ENCODE measurements at regions not wholly inside any gene's neighbourhood (a gene's known extent, or its start where the extent isn't known, plus 50 kb on each side); places are given as distances from the start of the nearest gene placed in this dataset.

- Mint-ChIP-seq H3K4me3 (no peak overlapping the region), H3K36me3 (no peaks in the 10 kb centered on the region), H3K4me1 (no peaks in the 10 kb centered on the region), H3K9me3 (no peaks in the 10 kb centered on the region), H3K27ac (no peak overlapping the region), H3K27me3 (peaks cover 5% of the 10 kb centered on the region)
Observed at GRCh38 chrX:150038986-150039599, 100.8 kb upstream of the EOLA2 start.

GRCh38 chrX:150041208-150041607, 102.9 kb upstream of the EOLA2 start:
- H3K36me3 Mint-ChIP-seq = peaks cover 5% of the 10 kb centered on the region
- H3K27me3 Mint-ChIP-seq = peaks cover 9% of the 10 kb centered on the region
- no peak overlapping the region for H3K4me3 Mint-ChIP-seq
- no peak overlapping the region for H3K27ac Mint-ChIP-seq
- H3K9me3 Mint-ChIP-seq = no peaks in the 10 kb centered on the region
- no peaks in the 10 kb centered on the region for H3K4me1 Mint-ChIP-seq

- Mint-ChIP-seq H3K9me3 (no peaks in the 10 kb centered on the region), H3K27me3 (peaks cover 9% of the 10 kb centered on the region), H3K36me3 (peaks cover 6% of the 10 kb centered on the region), H3K4me3 (no peak overlapping the region), H3K27ac (no peak overlapping the region), H3K4me1 (no peaks in the 10 kb centered on the region)
Observed at GRCh38 chrX:150044556-150044955, 106.3 kb upstream of the EOLA2 start.

- Mint-ChIP-seq H3K27ac (no peak overlapping the region), H3K9me3 (no peaks in the 10 kb centered on the region), H3K4me3 (no peak overlapping the region), H3K4me1 (no peaks in the 10 kb centered on the region), H3K36me3 (peaks cover 6% of the 10 kb centered on the region), H3K27me3 (peaks cover 7% of the 10 kb centered on the region)
Observed at GRCh38 chrX:150047818-150048217, 109.5 kb upstream of the EOLA2 start.

GRCh38 chrX:150049647-150050046, 111.4 kb upstream of the EOLA2 start:
- H3K36me3 Mint-ChIP-seq = peaks cover 6% of the 10 kb centered on the region
- H3K27ac Mint-ChIP-seq = no peak overlapping the region
- peaks cover 5% of the 10 kb centered on the region for H3K27me3 Mint-ChIP-seq
- no peaks in the 10 kb centered on the region for H3K4me1 Mint-ChIP-seq
- no peaks in the 10 kb centered on the region for H3K9me3 Mint-ChIP-seq
- no peak overlapping the region for H3K4me3 Mint-ChIP-seq

- Mint-ChIP-seq H3K9me3 (no peaks in the 10 kb centered on the region), H3K4me1 (no peaks in the 10 kb centered on the region), H3K4me3 (no peak overlapping the region), H3K36me3 (peaks cover 4% of the 10 kb centered on the region), H3K27me3 (peaks cover 3% of the 10 kb centered on the region), H3K27ac (no peak overlapping the region)
Observed at GRCh38 chrX:150050387-150050786, 112.1 kb upstream of the EOLA2 start.

- no peaks in the 10 kb centered on the region for H3K9me3 Mint-ChIP-seq
- H3K36me3 Mint-ChIP-seq = peaks cover 2% of the 10 kb centered on the region
- H3K27me3 Mint-ChIP-seq = peaks cover 3% of the 10 kb centered on the region
- no peak overlapping the region for H3K4me3 Mint-ChIP-seq
- no peaks in the 10 kb centered on the region for H3K4me1 Mint-ChIP-seq
- no peak overlapping the region for H3K27ac Mint-ChIP-seq
Observed at GRCh38 chrX:150051096-150051495, 112.8 kb upstream of the EOLA2 start.

GRCh38 chrX:150052226-150052625, 113.9 kb upstream of the EOLA2 start:
- Mint-ChIP-seq H3K4me1 (no peaks in the 10 kb centered on the region), H3K27me3 (peaks cover 3% of the 10 kb centered on the region), H3K27ac (no peak overlapping the region), H3K9me3 (no peaks in the 10 kb centered on the region), H3K36me3 (no peaks in the 10 kb centered on the region), H3K4me3 (no peak overlapping the region)

GRCh38 chrX:150058728-150059127, 120.4 kb upstream of the EOLA2 start:
- no peak overlapping the region for H3K4me3 Mint-ChIP-seq
- H3K27ac Mint-ChIP-seq = no peak overlapping the region
- H3K27me3 Mint-ChIP-seq = peaks cover 2% of the 10 kb centered on the region
- no peaks in the 10 kb centered on the region for H3K36me3 Mint-ChIP-seq
- no peaks in the 10 kb centered on the region for H3K4me1 Mint-ChIP-seq
- no peaks in the 10 kb centered on the region for H3K9me3 Mint-ChIP-seq

- Mint-ChIP-seq H3K4me1 (no peaks in the 10 kb centered on the region), H3K27ac (no peak overlapping the region), H3K4me3 (no peak overlapping the region), H3K27me3 (peaks cover 2% of the 10 kb centered on the region), H3K9me3 (no peaks in the 10 kb centered on the region), H3K36me3 (no peaks in the 10 kb centered on the region)
Observed at GRCh38 chrX:150060406-150060805, 122.1 kb upstream of the EOLA2 start.

- Mint-ChIP-seq H3K27ac (no peak overlapping the region), H3K9me3 (no peaks in the 10 kb centered on the region), H3K27me3 (no peaks in the 10 kb centered on the region), H3K4me1 (no peaks in the 10 kb centered on the region), H3K4me3 (no peak overlapping the region), H3K36me3 (no peaks in the 10 kb centered on the region)
Observed at GRCh38 chrX:150062292-150063137, 124.2 kb upstream of the EOLA2 start.

GRCh38 chrX:150063138-150063518, 124.8 kb upstream of the EOLA2 start:
- Mint-ChIP-seq H3K4me3 (no peak overlapping the region), H3K9me3 (no peaks in the 10 kb centered on the region), H3K27ac (no peak overlapping the region), H3K27me3 (no peaks in the 10 kb centered on the region), H3K36me3 (no peaks in the 10 kb centered on the region), H3K4me1 (no peaks in the 10 kb centered on the region)

GRCh38 chrX:150063674-150064073, 125.4 kb upstream of the EOLA2 start:
- Mint-ChIP-seq H3K27ac (no peak overlapping the region), H3K27me3 (no peaks in the 10 kb centered on the region), H3K4me3 (no peak overlapping the region), H3K9me3 (no peaks in the 10 kb centered on the region), H3K4me1 (no peaks in the 10 kb centered on the region), H3K36me3 (no peaks in the 10 kb centered on the region)

GRCh38 chrX:150074175-150074574, 135.9 kb upstream of the EOLA2 start:
- no peaks in the 10 kb centered on the region for H3K4me1 Mint-ChIP-seq
- no peak overlapping the region for H3K4me3 Mint-ChIP-seq
- H3K27me3 Mint-ChIP-seq = peaks cover 4% of the 10 kb centered on the region
- H3K9me3 Mint-ChIP-seq = peaks cover 5% of the 10 kb centered on the region
- no peak overlapping the region for H3K27ac Mint-ChIP-seq
- no peaks in the 10 kb centered on the region for H3K36me3 Mint-ChIP-seq

- Mint-ChIP-seq H3K4me1 (no peaks in the 10 kb centered on the region), H3K27me3 (no peaks in the 10 kb centered on the region), H3K9me3 (no peaks in the 10 kb centered on the region), H3K36me3 (peaks cover 1% of the 10 kb centered on the region), H3K4me3 (no peak overlapping the region), H3K27ac (no peak overlapping the region)
Observed at GRCh38 chrX:150080497-150080896, 142.2 kb upstream of the EOLA2 start.

GRCh38 chrX:150081076-150081475, 142.8 kb upstream of the EOLA2 start:
- H3K36me3 Mint-ChIP-seq = peaks cover 1% of the 10 kb centered on the region
- no peaks in the 10 kb centered on the region for H3K9me3 Mint-ChIP-seq
- no peak overlapping the region for H3K27ac Mint-ChIP-seq
- no peaks in the 10 kb centered on the region for H3K4me1 Mint-ChIP-seq
- no peaks in the 10 kb centered on the region for H3K27me3 Mint-ChIP-seq
- H3K4me3 Mint-ChIP-seq = no peak overlapping the region

All from activated naive CD4-positive, alpha-beta T cell treated with anti-CD3 and anti-CD28 coated beads, Interleukin-2, amount 50 U/mL, for 24 hours (primary cell).